Choroid plexus epithelial cell (primary cell): ENCODE measurements at regions not wholly inside any gene's neighbourhood (a gene's known extent, or its start where the extent isn't known, plus 50 kb on each side); places are given as distances from the start of the nearest gene placed in this dataset.

Experiments
- DNase-seq: peaks from one replicate; pipeline ENCODE4 v3.0.0-alpha.2; 2010; ENCODE audit warnings: low read depth
- H3K4me3 ChIP-seq: 2 replicates; pipeline ENCODE4 v1.5.1; 2011; ENCODE audit warnings: low read depth, mild to moderate bottlenecking, control low read depth, low read length, moderate library complexity
- TF ChIP-seq, protein P1 (sequence below): conservative IDR thresholded peaks from 2 replicates; pipeline ENCODE4 v1.5.1; 2011; ENCODE audit warnings: low read depth, mild to moderate bottlenecking, control low read depth, inconsistent platforms, low read length, moderate library complexity

- TF ChIP-seq, protein P1, sequence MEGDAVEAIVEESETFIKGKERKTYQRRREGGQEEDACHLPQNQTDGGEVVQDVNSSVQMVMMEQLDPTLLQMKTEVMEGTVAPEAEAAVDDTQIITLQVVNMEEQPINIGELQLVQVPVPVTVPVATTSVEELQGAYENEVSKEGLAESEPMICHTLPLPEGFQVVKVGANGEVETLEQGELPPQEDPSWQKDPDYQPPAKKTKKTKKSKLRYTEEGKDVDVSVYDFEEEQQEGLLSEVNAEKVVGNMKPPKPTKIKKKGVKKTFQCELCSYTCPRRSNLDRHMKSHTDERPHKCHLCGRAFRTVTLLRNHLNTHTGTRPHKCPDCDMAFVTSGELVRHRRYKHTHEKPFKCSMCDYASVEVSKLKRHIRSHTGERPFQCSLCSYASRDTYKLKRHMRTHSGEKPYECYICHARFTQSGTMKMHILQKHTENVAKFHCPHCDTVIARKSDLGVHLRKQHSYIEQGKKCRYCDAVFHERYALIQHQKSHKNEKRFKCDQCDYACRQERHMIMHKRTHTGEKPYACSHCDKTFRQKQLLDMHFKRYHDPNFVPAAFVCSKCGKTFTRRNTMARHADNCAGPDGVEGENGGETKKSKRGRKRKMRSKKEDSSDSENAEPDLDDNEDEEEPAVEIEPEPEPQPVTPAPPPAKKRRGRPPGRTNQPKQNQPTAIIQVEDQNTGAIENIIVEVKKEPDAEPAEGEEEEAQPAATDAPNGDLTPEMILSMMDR, result no peak
- no peak overlapping the region for H3K4me3 ChIP-seq
- DNase-seq, result no peak
Measured at GRCh38 chr1:57799490-57800115, 375.7 kb upstream of the DAB1 start.

DNA sequence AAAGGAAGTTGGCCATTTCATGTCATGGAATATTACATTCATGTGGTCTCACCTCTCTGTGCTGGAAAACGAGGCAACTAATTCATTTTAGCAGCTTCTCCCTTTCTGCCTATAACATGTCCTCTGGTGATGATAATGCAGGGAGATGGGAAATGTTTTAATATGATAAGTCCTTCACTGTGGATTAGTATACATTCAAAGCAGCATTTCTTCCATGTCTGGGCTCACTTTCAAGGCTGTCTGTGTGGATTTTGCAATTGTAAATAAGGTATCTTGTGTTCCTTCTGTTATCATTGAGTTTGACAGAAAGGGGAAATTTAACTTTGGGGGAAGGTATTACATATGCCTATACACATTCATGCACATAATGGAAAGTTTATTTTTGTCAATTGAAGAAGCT, 374.7 kb upstream of the DAB1 start:
- DNase-seq, result no peak

DNA sequence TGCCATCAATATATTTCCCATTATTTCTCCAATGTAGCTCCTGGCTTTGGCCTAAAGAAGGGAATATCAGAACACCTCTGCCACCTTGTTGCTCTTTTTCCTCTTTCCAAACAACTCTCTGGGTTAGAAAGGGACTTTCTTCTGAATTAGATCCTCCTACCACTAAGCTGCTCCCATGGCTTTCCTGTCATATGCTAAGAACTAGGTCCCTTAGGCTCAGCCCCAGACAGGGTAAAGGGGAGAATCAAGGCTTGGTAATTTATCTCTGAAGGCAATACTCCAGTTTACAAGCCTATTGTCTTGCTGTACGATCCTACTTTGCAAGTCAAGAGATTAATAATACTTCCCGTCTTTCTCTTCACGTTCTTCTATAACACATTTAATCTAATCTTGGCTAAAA, 373.2 kb upstream of the DAB1 start:
- TF ChIP-seq, protein P1, result no peak
- no peak overlapping the region for H3K4me3 ChIP-seq
- DNase-seq, result no peak

More for the DNA sequence above, 374.7 kb upstream of the DAB1 start:
- no peak overlapping the region for H3K4me3 ChIP-seq
- TF ChIP-seq, protein P1, result no peak

DNA sequence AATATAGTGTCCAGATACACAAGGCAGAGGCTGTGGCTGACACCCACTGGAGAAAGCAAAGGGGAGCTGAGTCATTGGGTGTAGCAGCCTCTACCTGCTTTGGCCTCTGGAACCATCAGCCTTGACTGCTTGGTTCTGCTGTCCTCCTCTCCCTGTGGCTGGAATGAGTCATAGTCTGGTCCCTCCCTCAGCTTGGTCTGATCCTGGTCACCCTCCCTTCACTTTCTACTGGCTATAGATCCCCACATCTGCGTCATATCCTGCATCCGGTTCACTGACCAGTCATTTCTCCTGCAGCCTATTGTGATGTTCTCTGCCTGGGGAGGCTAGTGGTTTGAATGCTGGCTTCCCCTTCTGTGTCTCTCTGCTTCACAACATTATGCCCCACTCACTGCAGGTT, 372.8 kb upstream of the DAB1 start:
- no peak overlapping the region for H3K4me3 ChIP-seq
- no peak for DNase-seq
- TF ChIP-seq, protein P1, result no peak

DNA sequence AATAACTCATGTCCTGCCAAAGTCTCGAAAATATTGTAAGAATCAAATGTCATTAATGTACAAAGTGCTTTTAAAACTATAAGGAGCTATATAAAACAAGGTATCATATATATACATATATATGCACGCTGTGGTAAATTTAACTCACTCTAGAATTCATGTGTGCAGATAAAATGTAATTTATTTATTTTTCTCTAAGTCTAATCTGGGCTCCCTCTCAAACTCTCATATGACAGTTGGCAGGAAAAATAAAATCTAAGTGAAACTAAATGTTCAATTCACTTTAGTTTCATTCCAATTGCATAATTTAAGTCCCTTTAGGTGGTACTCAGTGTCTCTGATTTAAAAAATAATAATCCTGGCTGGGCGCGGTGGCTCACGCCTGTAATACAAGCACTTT, 372.0 kb upstream of the DAB1 start:
- no peak for DNase-seq

DNA sequence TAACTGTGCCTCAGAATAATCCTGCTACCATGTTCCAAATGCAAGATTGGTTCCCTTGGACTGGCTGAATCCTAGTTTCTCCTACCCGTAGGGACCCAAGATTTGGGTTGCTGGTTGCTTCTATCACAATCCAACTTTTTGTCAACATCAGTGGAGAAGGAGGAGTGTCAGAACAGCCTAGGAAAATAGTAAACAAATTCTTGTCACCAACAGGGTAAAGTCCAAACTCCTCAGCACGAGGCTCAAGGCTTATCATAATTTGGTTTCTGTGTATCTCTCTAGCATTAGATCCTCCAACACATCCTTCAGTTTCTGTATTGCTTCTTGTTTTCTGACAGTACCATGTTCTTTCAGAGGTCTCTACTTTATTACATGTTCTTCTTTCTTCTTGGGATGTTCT, 370.2 kb upstream of the DAB1 start:
- no peak for DNase-seq
- H3K4me3 ChIP-seq, result no peak overlapping the region
- TF ChIP-seq, protein P1, result no peak

More for the DNA sequence above, 372.0 kb upstream of the DAB1 start:
- TF ChIP-seq, protein P1, result no peak
- no peak overlapping the region for H3K4me3 ChIP-seq

GRCh38 chr1:57791497-57791896, 367.6 kb upstream of the DAB1 start:
- DNase-seq, result no peak
- no peak overlapping the region for H3K4me3 ChIP-seq
- TF ChIP-seq, protein P1, result no peak
